HuH-7 (cell line): ENCODE measurements at regions not wholly inside any gene's neighbourhood (a gene's known extent, or its start where the extent isn't known, plus 50 kb on each side); places are given as distances from the start of the nearest gene placed in this dataset.
"Not testable (repeated sequence)": the region's sequence is repeated elsewhere in the genome, so short reads cannot be mapped to it uniquely, and the experiment has no call there.

ENCODE experiments used
- DNase-seq: peaks from one replicate; pipeline ENCODE4 v3.0.0; 2011; ENCODE audit warnings: low spot score

GRCh38 chr5:71822065-71822464 is 103.0 kb downstream of the CARTPT start:
- DNase-seq = not testable (repeated sequence)

- DNase-seq = no peak
These were observed 106.9 kb downstream of the CARTPT start for GRCh38 chr5:71825992-71826391.

- DNase-seq = no peak
These were observed 109.4 kb downstream of the CARTPT start for GRCh38 chr5:71828291-71829040.

GRCh38 chr5:71829206-71829605 is 110.1 kb downstream of the CARTPT start:
- DNase-seq = no peak

- no peak for DNase-seq
These were observed 111.8 kb downstream of the CARTPT start for GRCh38 chr5:71830681-71831539.

- DNase-seq = no peak
These were observed 114.0 kb downstream of the CARTPT start for GRCh38 chr5:71832812-71833715.

- DNase-seq = no peak
These were observed 115.5 kb downstream of the CARTPT start for GRCh38 chr5:71834601-71835000.

- DNase-seq = no peak
These were observed 117.0 kb downstream of the CARTPT start for GRCh38 chr5:71836084-71836483.

GRCh38 chr5:71836559-71837112 is 117.6 kb downstream of the CARTPT start:
- no peak for DNase-seq

- no peak for DNase-seq
These were observed 119.2 kb downstream of the CARTPT start for GRCh38 chr5:71838286-71838685.

- DNase-seq = no peak
These were observed 120.2 kb downstream of the CARTPT start for GRCh38 chr5:71839096-71839884.

GRCh38 chr5:71841107-71841506 is 122.0 kb downstream of the CARTPT start:
- DNase-seq = no peak

GRCh38 chr5:71843111-71843510 is 124.0 kb downstream of the CARTPT start:
- DNase-seq = no peak

GRCh38 chr5:71844862-71845261 is 125.8 kb downstream of the CARTPT start:
- DNase-seq = no peak

- DNase-seq = no peak
These were observed 140.4 kb downstream of the CARTPT start for GRCh38 chr5:71859515-71859914.

GRCh38 chr5:71860048-71860447 is 141.0 kb downstream of the CARTPT start:
- DNase-seq = no peak

GRCh38 chr5:71861682-71862081 is 142.6 kb downstream of the CARTPT start:
- DNase-seq = no peak

- DNase-seq = no peak
These were observed 143.0 kb downstream of the CARTPT start for GRCh38 chr5:71862087-71862486.

- DNase-seq = no peak
These were observed 143.5 kb downstream of the CARTPT start for GRCh38 chr5:71862507-71863060.

GRCh38 chr5:71864730-71865601 is 145.9 kb downstream of the CARTPT start:
- no peak for DNase-seq
